SK-N-SH treated with all-trans-retinoic acid at 6 μM for 48 hours (cell line): ENCODE measurements at regions not wholly inside any gene's neighbourhood (a gene's known extent, or its start where the extent isn't known, plus 50 kb on each side); places are given as distances from the start of the nearest gene placed in this dataset.
"Not testable (repeated sequence)": the region's sequence is repeated elsewhere in the genome, so short reads cannot be mapped to it uniquely, and the experiment has no call there.

Experiments
- ATAC-seq: fragments of 200-7000 bp; cut with Tn5 transposase; 3 replicates; pipeline ENCODE4 v1.9.1; 2020; ENCODE audit warnings: mild to moderate bottlenecking, moderate library complexity
- ARNTL ChIP-seq: fragments of 450-650 bp; formaldehyde crosslinking; IDR thresholded peaks from 2 replicates; pipeline ENCODE4 v1.5.0; 2020; ENCODE audit warnings: low read depth, mild to moderate bottlenecking, moderate library complexity, borderline replicate concordance
- BACH2 ChIP-seq: fragments of 250-450 bp; sonication (Bioruptor Pico); IDR thresholded peaks from 2 replicates; pipeline ENCODE4 v1.9.0; 2021; ENCODE audit warnings: mild to moderate bottlenecking, borderline replicate concordance
- GLIS3 ChIP-seq: fragments of 250-450 bp; sonication (Bioruptor Pico); IDR thresholded peaks from 2 replicates; pipeline ENCODE4 v1.5.0; 2020; ENCODE audit warnings: mild to moderate bottlenecking, moderate library complexity
- ISL1 ChIP-seq: fragments of 250-450 bp; sonication (Bioruptor Pico); IDR thresholded peaks from 2 replicates; pipeline ENCODE4 v2.1.2; 2022; ENCODE audit warnings: mild to moderate bottlenecking, moderate library complexity
- OSR1 ChIP-seq: fragments of 250-450 bp; sonication (Bioruptor Pico); IDR thresholded peaks from 2 replicates; pipeline ENCODE4 v1.8.0; 2022; ENCODE audit warnings: moderate library complexity, mild to moderate bottlenecking, inconsistent platforms
- ZNF565 ChIP-seq: fragments of 450-650 bp; formaldehyde crosslinking; conservative IDR thresholded peaks from 2 replicates; pipeline ENCODE4 v1.5.0; 2020; ENCODE audit warnings: low read depth, mild to moderate bottlenecking, moderate library complexity
- TF ChIP-seq, protein P1 (sequence below): fragments of 250-450 bp; sonication (Bioruptor Pico); IDR thresholded peaks from 2 replicates; pipeline ENCODE4 v1.5.1; 2020; ENCODE audit warnings: low read depth, mild to moderate bottlenecking, moderate library complexity
- TF ChIP-seq, protein P2 (sequence below): fragments of 250-450 bp; sonication (Bioruptor Pico); IDR thresholded peaks from 2 replicates; pipeline ENCODE4 v1.5.0; 2020; ENCODE audit warnings: mild to moderate bottlenecking, moderate library complexity
- TF ChIP-seq, protein P3 (sequence below): fragments of 250-450 bp; sonication (Bioruptor Pico); IDR thresholded peaks from 2 replicates; pipeline ENCODE4 v1.8.0; 2021; ENCODE audit warnings: low read depth, mild to moderate bottlenecking, moderate library complexity, borderline replicate concordance

DNA sequence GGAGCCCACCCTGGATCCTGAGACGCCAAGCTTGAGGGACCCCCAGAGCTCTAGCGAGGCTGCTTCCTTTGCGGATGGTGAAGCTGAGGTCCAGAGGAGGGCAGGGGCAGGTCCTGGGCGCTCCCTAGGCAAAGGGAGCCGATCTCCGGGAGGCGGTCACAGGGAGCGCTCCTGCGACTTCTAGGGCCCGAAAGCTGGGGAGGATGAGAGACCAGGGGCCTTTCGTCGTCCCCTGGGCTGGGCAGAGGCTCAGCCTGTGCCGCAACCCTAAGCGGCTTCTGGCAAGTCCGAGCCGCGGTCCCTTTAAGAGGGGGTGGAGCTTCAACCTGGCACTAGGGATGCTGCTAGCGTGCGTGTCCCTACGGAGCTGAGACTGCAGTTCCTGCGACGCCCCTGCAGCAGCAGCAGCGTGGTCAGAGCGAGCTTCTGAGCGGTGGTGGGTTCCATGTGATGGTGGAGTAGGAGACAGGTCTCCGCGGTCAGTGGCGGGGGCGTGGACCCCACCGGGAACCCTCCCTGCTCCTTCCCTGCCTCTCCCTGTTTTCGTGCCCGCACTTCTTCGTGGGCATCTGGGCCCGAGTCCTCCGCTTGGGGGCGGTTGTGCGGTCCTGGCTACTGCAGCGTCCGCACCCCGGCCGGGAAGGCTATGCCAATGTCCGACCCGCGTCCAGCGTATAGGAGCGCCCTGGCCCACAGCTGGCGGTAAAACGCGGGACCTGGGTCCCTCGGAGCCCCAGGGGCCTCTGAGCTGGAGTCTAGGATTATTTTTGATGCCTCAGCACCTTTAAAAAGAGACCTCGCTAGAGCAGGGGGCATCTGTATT lies 154.6 kb downstream of the CCDC74A start:
- peak; percentile 96 for ATAC-seq

DNA sequence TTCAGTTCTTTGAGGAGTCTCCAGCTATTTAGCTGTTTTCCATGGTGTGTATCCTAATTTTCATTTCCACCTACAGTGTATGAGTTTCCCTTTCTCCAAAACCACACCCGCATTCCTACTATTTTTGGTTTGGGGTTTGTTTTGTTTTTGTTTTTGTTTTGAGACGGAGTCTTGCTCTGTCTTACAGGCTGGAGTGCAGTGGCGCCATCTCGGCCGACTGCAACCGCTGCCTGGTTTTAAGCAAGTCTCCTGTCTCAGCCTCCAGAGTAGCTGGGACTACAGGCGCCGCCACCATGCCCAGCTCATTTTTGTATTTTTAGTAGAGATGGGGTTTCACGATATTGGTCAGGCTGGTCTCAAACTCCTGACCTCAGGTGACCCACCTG lies 155.2 kb downstream of the CCDC74A start:
- ATAC-seq: peak; percentile 70

More for the DNA sequence above, 154.6 kb downstream of the CCDC74A start:
- TF ChIP-seq ISL1 (CRISPR knock-in tag) (no peak), GLIS3 (CRISPR knock-in tag) (no peak), OSR1 (CRISPR knock-in tag) (no peak)
- TF ChIP-seq, protein P1, sequence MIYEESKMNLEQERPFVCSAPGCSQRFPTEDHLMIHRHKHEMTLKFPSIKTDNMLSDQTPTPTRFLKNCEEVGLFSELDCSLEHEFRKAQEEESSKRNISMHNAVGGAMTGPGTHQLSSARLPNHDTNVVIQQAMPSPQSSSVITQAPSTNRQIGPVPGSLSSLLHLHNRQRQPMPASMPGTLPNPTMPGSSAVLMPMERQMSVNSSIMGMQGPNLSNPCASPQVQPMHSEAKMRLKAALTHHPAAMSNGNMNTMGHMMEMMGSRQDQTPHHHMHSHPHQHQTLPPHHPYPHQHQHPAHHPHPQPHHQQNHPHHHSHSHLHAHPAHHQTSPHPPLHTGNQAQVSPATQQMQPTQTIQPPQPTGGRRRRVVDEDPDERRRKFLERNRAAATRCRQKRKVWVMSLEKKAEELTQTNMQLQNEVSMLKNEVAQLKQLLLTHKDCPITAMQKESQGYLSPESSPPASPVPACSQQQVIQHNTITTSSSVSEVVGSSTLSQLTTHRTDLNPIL (CRISPR knock-in tag): no peak

DNA sequence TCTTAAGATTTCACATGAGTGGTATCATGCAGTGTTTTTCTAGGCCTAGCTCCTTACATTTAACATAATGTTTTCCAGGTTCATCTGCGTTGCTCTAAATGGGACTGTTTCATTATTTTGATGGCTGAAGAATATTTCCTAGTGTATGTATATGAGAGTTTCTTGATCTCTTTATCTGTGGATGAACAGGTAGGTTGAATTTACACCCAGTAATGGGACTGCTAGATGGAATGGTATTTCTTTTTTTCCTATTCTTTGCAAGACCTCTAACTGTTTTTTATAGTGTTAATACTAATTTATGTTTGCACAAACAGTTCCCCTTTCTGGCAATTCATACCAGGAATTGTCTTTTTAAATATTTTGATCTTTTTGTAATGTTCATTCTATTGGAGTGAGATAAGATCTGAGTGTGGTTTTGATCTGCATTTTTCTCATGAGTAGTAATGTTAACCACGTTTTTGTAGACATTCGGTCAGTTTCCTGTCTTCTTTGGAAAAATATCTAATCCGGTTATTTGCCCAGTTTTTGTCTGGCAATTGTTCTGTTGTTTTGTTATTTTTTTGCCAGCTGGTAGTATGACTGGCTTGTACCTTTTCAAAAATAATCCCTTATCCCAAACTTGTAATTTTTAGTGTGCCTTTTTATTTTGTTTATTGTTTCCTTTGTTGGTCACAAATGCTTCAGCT lies 157.1 kb downstream of the CCDC74A start:
- not testable (repeated sequence) for ATAC-seq

DNA sequence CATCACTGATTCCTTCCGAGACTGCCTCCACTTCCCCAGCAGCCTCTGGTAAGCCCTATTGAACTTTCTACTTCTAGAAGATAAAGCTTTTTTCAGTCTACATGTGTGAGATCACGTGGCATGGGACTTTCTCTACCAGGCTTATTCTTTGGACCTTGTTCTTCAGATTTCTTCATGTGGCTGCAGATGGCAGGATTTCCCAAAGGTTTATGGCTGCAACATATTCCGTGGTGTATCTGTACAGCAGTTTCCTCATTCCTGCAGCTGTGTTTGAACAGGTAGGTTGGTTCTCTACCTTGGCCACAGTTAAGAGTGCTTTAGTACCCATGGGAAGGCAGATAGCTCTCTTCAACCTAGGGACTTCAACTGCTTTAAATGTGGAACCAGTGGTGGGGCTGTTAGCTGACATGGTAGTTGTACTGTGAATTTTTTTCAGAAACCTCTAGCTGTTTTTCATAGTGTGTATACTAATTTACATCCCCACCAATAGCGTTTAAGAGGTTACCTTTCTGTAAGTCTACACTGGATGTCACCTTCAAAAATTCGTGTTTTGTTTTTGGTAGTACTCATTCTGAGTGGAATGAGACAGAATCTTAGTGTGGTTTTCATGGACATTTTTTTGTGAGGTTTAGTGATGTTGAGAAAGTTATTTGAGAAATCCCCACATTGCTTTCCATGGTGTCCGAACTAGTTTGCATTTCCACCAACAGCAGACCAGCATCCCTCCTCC lies 158.6 kb downstream of the CCDC74A start:
- not testable (repeated sequence) for ATAC-seq

DNA sequence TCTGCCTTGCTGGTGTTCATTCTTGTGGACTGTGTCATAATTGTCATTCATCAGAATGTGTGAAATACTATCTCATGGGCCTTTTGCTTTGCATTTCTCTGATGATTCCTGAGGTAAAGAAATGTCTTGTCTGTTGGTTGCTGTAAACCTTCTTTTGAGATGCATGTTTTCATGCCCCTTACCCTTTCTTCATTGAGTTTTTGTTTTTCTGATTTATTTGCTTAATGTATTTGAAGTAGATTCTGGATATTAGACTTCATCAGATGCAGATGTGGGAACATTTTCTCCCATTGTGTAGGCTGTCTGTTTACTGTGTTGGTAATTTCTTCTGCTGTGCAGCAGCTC lies 159.2 kb downstream of the CCDC74A start:
- not testable (repeated sequence) for ATAC-seq

DNA sequence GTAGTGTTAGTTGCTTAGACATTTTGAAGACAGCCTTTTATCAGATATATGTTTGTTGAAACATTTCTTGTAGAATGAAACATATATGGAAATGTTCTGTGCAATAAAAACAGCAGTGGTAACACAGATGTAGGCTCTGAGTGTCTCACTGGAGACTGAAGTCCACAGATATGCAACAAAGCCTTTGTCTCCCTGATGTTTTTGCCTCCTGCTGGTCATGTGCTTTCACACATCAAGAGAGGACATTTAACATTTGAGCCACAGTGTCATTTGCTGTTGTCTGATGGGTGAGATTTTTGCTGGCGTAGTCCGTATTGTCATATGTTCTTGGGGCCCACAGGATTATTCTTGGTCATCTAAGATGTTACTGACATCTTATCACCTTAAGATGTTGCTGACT lies 161.4 kb downstream of the CCDC74A start:
- not testable (repeated sequence) for ATAC-seq

DNA sequence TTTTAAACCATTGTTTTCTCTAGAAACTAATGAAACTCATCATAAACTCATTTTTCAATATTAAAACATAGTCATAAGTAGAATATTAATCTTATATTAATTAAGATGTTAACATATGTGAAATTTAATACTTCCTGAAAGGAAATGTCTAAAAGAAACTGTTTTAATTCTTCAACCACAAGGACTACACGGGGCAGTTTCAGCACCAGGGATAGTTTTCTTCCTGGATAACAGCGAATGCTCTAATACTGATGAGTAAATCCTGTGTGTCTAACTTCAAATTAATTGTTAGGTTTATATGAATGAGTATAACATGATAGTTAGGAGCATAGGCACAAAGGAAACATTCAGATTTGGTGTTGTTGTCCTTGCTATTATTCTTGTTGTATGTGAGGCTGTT lies 183.6 kb downstream of the CCDC74A start:
- ATAC-seq: not testable (repeated sequence)

DNA sequence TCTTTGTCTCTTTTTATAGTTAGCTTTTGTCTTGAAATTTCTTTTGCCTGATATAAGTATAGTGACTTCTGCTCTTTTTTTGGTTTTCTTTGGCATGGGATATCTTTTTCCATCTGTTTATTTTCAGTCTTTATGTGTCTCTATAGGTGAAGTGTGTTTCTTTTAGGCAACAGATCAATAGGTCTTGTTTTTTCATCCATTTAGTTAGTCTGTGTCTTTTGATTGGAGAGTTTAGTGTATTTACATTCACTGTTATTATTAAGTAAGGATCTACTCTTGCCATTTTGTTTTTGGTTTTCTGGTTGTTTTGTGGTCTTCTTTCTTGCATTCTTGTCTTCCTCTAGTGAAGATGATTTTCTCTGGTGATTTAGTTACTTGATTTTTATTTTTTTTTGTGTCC lies 190.2 kb downstream of the CCDC74A start:
- ATAC-seq: not testable (repeated sequence)

DNA sequence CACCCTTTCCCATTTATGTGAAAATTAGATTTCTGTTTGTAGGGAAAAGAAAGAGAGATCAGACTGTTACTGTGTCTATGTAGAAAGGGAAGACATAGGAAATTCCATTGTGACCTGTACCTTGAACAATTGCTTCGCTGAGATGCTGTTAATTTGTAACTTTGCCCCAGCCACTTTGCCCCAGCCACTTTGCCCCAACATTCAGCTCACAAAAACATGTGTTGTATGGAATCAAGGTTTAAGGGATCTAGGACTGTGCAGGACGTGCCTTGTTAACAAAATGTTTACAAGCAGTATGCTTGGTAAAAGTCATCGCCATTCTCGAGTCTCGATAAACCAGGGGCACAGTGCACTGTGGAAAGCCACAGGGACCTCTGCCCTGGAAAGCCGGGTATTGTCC lies 193.5 kb downstream of the CCDC74A start:
- ATAC-seq: not testable (repeated sequence)

DNA sequence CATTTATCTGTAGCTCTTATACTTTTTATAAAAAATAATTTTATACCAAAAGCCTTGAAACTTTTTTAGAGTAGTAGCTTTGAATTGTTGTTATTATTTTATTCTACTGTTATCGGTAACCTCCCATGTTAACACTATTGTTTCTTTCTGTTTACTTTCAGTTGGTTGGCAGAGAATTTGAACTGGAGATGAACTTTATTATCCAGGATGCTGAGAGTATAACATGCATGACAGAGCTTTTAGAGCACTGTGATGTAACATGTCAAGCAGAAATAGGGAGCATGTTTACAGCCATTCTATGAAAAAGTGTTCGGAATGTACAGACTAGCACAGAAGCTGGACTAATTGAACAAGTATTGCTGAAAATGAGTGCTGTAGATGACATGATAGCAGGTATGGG lies 194.6 kb downstream of the CCDC74A start:
- not testable (repeated sequence) for ATAC-seq

DNA sequence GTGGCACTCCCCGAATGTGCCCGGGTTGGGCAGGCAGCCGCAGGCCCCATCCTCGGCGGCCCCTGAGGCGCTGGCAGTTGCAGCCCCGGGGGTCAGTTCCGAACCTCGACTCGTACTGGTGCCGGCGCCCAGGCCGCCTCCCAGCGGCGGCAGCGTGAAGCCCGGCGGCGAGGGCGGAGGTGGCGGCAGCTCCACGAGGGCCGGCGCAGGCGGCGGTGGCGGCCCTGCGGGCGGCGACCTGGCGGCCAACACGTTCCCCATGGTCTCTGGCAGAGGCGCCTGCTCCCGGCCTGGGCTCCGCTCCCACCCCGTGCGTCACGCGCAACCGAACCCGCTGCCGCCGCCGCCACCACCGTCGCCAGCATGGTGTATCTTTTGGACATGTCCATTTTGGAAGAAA lies 196.3 kb downstream of the CCDC74A start:
- no peak for TF ChIP-seq ISL1 (CRISPR knock-in tag)
- TF ChIP-seq, protein P2, sequence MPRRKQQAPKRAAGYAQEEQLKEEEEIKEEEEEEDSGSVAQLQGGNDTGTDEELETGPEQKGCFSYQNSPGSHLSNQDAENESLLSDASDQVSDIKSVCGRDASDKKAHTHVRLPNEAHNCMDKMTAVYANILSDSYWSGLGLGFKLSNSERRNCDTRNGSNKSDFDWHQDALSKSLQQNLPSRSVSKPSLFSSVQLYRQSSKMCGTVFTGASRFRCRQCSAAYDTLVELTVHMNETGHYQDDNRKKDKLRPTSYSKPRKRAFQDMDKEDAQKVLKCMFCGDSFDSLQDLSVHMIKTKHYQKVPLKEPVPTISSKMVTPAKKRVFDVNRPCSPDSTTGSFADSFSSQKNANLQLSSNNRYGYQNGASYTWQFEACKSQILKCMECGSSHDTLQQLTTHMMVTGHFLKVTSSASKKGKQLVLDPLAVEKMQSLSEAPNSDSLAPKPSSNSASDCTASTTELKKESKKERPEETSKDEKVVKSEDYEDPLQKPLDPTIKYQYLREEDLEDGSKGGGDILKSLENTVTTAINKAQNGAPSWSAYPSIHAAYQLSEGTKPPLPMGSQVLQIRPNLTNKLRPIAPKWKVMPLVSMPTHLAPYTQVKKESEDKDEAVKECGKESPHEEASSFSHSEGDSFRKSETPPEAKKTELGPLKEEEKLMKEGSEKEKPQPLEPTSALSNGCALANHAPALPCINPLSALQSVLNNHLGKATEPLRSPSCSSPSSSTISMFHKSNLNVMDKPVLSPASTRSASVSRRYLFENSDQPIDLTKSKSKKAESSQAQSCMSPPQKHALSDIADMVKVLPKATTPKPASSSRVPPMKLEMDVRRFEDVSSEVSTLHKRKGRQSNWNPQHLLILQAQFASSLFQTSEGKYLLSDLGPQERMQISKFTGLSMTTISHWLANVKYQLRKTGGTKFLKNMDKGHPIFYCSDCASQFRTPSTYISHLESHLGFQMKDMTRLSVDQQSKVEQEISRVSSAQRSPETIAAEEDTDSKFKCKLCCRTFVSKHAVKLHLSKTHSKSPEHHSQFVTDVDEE (CRISPR knock-in tag): no peak
- TF ChIP-seq, protein P3, sequence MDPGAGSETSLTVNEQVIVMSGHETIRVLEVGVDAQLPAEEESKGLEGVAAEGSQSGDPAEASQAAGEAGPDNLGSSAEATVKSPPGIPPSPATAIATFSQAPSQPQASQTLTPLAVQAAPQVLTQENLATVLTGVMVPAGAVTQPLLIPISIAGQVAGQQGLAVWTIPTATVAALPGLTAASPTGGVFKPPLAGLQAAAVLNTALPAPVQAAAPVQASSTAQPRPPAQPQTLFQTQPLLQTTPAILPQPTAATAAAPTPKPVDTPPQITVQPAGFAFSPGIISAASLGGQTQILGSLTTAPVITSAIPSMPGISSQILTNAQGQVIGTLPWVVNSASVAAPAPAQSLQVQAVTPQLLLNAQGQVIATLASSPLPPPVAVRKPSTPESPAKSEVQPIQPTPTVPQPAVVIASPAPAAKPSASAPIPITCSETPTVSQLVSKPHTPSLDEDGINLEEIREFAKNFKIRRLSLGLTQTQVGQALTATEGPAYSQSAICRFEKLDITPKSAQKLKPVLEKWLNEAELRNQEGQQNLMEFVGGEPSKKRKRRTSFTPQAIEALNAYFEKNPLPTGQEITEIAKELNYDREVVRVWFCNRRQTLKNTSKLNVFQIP (CRISPR knock-in tag): no peak
- TF ChIP-seq, protein P1 (CRISPR knock-in tag): no peak
- TF ChIP-seq GLIS3 (CRISPR knock-in tag): no peak
- no peak for TF ChIP-seq BACH2 (CRISPR knock-in tag)
- TF ChIP-seq ZNF565 (CRISPR knock-in tag): no peak
- no peak for TF ChIP-seq ARNTL (CRISPR knock-in tag)
- no peak for ATAC-seq

DNA sequence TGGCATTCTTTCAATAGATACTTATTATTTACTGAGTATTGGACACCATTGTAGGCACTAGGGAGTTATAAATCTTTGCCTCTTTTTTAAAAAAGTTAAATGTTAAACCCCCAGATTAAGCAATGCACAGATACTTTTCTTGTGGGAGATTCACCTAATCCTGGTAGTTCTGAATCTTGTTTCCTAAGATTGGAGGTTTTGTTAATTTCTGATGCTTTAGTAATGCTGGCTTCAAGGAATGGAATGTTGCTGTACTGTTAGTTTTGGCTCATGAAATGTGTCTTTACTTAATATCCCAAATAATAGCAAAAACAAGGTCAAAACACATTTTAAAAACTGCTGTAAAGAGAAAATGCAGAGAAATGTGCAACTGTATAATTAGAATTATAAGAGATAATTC lies 200.8 kb downstream of the CCDC74A start:
- not testable (repeated sequence) for ATAC-seq

DNA sequence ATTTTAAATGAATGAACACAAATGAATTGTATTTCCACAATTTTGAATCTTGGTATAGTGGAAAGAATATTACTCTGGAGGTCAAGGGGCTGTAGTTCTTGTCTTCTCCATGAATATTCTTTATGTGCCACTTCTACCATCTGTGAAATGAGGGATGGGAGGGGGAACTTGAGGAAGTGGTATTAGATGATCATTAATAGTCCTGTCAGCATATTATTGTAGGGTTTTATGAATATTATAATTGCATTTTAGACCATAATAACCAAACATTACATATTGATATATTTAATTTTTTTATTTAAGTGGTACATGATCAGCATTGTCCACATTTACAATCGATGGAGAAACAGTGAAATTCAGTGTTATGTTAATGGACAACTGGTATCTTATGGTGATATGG lies 205.8 kb downstream of the CCDC74A start:
- not testable (repeated sequence) for ATAC-seq

DNA sequence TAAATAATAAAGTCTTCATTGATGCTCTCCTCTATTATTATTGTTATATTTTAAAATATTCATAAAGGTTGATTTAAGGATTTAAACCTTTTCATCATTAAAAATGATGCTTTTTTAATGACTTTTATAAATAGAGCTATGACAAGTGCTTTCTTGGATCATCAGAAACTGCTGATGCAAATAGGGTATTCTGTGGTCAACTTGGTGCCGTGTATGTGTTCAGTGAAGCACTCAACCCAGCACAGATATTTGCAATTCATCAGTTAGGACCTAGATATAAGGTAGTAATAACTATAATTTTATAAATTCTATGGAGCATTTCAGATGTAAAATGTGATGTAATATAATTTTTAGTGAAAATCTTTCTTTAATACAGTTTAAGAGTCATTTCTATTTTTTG lies 208.7 kb downstream of the CCDC74A start:
- not testable (repeated sequence) for ATAC-seq
